Ecto neural progenitor cell (in vitro differentiated cells): ENCODE measurements at regions not wholly inside any gene's neighbourhood (a gene's known extent, or its start where the extent isn't known, plus 50 kb on each side); places are given as distances from the start of the nearest gene placed in this dataset.
"Not testable (repeated sequence)": the region's sequence is repeated elsewhere in the genome, so short reads cannot be mapped to it uniquely, and the experiment has no call there.

ENCODE experiments used
- DNase-seq: peaks from one replicate; pipeline ENCODE4 v3.0.0-alpha.2; 2018; ENCODE audit warnings: low spot score

GRCh38 chr5:109575506-109575905 is 114.2 kb upstream of the MAN2A1 start:
- DNase-seq: no peak

- DNase-seq: no peak
These were observed 114.7 kb upstream of the MAN2A1 start for GRCh38 chr5:109574985-109575384.

DNA sequence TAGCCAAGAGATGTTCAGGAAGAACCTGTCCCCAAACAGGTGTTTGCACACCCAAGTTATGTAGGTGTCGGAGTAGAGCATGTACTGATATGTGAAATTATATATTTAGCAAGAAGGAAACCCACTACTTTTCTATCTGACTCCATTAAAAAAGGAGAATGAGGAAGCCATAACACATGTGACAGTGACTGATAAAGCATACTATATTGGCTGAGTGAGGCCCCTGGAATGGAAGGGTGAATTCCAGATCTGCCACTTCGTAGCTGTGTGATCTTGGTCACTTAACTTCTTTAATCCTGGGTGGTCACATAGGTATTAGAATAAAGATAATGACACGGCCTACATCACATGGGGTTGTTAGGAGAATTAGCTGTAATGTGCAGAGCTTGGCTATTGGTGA is 116.0 kb upstream of the MAN2A1 start:
- DNase-seq: no peak

GRCh38 chr5:109573256-109573655 is 116.5 kb upstream of the MAN2A1 start:
- DNase-seq: no peak

DNA sequence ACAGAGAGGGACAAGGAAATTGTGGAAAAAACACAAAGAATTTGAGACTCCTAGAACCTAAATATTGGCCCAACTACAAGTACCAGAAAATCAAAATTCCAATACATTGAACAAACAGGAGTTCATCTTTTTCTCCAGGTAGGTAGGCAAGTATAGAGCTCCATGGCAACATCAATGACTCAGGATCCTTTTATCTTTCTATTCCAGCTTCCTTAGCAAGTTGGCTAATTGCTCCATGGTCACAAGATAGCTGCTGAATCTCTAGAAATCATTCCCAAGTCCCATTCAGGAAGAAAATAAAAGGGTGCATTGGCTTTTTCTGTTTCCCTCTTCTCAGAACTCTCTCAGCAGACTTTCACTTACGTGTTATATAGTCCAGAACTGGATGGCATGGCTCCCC is 117.9 kb upstream of the MAN2A1 start:
- DNase-seq: no peak

- no peak for DNase-seq
These were observed 119.3 kb upstream of the MAN2A1 start for GRCh38 chr5:109570362-109570874.

GRCh38 chr5:109567374-109568044 is 122.2 kb upstream of the MAN2A1 start:
- DNase-seq: no peak

- no peak for DNase-seq
These were observed 123.4 kb upstream of the MAN2A1 start for GRCh38 chr5:109566361-109566760.

GRCh38 chr5:109563739-109564138 is 126.0 kb upstream of the MAN2A1 start:
- DNase-seq: no peak

GRCh38 chr5:109563189-109563588 is 126.5 kb upstream of the MAN2A1 start:
- no peak for DNase-seq

DNA sequence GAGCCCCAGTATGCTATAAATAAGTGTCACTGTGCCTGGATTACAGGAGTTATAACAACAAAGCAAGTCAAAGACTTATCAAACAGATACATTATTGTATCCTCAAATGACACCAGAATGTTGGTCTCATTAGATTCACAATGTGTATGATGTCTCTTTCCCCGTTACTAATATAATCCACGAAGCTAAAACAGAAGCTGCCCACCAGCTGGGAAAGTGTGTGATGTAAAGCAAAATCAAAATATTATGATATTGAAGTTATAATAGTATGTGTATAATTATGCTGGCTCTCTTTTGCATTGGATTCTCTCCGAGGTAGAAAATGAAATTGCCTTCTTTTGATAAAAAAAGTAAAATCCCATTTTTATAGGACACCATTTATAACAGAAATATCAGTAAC is 127.3 kb upstream of the MAN2A1 start:
- no peak for DNase-seq

GRCh38 chr5:109561447-109561846 is 128.3 kb upstream of the MAN2A1 start:
- no peak for DNase-seq

DNA sequence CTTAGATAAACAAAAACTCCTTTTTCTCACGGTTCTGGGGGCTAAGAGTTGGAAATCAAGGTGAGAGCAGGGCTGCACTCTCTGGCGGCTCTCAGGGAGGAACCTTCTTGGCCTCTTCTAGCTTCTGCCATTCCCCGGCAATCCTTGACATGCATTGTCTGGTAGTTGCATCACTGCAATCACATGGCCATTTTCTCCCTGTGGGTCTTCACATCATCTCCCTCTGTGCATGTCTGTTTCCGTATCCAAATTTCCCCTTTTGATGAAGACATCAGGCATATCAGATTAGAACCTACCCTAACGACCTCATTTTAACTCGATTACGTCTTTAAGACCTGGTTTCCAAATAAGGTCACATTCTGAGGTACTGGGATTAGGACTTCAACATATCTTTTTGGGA is 129.2 kb upstream of the MAN2A1 start:
- no peak for DNase-seq

DNA sequence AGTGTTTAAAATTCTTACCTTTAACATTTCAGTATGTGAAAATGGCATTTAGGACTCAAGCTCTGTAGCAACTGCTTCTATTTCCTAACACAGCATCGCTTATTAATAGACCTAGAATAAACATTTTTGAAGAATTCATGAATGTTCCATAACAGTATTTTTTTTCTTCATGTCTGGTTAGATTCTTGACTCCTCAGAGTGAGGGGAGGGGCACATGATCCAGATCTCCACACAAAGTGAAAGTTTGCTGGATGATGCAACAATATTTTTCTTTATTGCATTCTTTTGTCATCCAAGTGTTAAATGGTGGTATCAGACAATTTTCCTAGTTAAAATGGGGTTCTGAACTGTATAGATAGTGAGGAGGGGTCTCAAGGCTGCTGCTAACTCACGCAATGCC is 130.8 kb upstream of the MAN2A1 start:
- no peak for DNase-seq

- no peak for DNase-seq
These were observed 131.4 kb upstream of the MAN2A1 start for GRCh38 chr5:109558364-109558763.

GRCh38 chr5:109553846-109554245 is 135.9 kb upstream of the MAN2A1 start:
- no peak for DNase-seq

- not testable (repeated sequence) for DNase-seq
These were observed 138.5 kb upstream of the MAN2A1 start for GRCh38 chr5:109551234-109551633.

DNA sequence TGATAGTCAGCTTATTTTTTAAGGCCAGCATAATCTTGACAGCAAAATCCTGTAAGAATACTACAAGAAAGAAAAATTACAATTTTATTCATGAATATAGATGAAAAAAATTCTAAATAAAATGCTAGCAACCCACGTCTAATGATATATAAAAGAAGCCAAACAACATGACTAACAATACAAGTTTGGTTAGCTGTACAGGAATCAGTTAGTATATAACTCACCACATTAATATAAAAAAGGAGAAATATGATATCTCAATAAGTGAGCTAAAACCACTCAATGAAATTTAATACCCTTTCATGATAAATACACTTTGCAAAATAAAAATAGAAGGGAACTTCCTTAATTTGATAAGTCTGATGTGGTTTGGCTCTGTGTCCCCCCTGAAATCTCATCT is 139.7 kb upstream of the MAN2A1 start:
- no peak for DNase-seq

GRCh38 chr5:109546461-109546860 is 136.7 kb upstream of the PJA2 start:
- DNase-seq: no peak

DNA sequence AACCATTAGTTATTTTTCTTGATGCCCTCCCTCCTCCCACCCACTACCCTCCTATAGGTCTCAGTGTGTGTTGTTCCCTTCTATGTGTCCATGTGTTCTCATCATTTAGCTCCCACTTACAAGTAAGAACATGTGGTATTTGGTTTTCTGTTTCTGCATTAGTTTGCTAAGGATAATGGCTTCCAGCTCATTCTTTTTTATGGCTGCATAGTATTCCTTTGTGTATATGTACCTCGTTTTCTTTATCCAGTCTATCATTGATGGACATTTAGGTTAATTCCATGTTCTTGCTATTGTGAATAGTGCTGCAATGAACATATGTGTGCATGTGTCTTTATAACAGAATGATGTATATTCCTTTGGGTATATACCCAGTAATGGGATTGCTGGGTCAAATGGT is 135.1 kb upstream of the PJA2 start:
- DNase-seq: not testable (repeated sequence)

DNA sequence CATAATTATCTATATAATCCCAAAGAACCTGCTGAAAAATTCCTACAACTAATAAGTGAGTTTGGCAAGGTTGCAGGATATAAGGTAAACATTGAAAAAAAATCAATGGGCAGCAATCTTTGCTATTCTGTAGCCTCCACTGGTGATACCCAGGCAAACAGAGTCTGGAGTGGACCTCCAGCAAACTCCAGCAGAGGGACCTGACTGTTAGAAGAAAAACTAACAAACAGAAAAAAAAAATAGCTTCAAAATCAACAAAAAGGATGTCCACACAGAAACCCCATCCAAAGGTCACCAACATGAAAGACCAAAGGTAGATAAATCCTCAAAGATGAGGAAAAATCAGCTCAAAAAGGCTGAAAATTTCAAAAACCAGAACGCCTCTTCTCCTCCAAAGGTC is 128.9 kb upstream of the PJA2 start:
- DNase-seq: not testable (repeated sequence)

DNA sequence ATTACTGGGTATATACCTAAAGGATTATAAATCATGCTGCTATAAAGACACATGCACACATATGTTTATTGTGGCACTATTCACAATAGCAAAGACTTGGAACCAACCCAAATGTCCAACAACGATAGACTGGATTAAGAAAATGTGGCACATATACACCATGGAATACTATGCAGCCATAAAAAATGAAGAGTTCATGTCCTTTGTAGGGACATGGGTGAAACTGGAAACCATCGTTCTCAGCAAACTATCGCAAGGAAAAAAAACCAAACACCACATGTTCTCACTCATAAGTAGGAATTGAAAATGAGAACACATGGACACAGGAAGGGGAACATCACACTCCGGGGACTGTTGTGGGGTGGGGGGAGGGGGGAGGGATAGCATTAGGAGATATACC is 125.3 kb upstream of the PJA2 start:
- not testable (repeated sequence) for DNase-seq

GRCh38 chr5:109533751-109534272 is 124.0 kb upstream of the PJA2 start:
- DNase-seq: no peak

- no peak for DNase-seq
These were observed 123.1 kb upstream of the PJA2 start for GRCh38 chr5:109532773-109533364.
